ENCODE measurements at regions not wholly inside any gene's neighbourhood (a gene's known extent, or its start where the extent isn't known, plus 50 kb on each side); places are given as distances from the start of the nearest gene placed in this dataset.
A peak's percentile ranks its signal among the peaks of the same experiment; 100 is the strongest.

- DNase-seq (ENCODE audit: low read depth): no peak
These were observed 125.0 kb upstream of the MEF2A start for GRCh38 chr15:99440551-99441443.

- no peak for DNase-seq (ENCODE audit: low read depth)
These were observed 124.4 kb upstream of the MEF2A start for GRCh38 chr15:99441444-99441800.

- no peak for DNase-seq (ENCODE audit: low read depth)
These were observed 123.9 kb upstream of the MEF2A start for GRCh38 chr15:99441871-99442251.

- peak; percentile 73 for DNase-seq (ENCODE audit: low read depth)
These were observed 123.4 kb upstream of the MEF2A start for GRCh38 chr15:99442252-99442897.

DNA sequence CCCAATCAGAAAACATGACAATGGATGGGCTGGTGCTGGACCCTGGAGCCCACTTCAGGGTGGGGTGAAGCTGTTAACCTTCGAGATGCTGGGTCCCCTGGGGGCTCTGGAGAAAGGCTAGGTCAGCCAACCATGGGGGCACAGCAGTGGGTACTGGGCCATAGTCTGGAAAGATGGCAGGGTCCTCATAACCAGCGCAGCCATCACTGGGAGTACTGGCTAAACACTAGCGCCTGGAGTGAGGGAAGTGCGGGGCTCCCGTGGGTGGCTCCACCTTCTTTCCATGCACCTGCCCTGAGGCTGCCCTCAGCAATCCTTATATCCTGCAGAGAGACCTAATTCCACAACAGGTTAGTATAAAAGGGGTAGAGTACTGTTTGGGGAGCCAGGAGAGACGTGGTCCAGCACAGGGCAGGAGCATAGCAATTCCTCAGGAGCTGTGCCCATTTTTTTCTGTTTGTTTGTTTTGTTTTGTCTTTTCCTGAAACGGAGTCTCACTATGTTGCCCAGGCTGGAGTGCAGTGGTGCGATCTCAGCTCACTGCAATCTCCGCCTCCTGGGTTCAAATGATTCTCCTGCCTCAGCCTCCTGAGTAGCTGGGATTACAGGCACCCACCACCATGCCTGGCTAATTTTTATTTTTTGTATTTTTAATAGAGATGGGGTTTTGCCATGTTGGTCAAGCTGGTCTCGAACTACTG, 122.6 kb upstream of the MEF2A start:
- no peak for DNase-seq (ENCODE audit: low read depth)

DNA sequence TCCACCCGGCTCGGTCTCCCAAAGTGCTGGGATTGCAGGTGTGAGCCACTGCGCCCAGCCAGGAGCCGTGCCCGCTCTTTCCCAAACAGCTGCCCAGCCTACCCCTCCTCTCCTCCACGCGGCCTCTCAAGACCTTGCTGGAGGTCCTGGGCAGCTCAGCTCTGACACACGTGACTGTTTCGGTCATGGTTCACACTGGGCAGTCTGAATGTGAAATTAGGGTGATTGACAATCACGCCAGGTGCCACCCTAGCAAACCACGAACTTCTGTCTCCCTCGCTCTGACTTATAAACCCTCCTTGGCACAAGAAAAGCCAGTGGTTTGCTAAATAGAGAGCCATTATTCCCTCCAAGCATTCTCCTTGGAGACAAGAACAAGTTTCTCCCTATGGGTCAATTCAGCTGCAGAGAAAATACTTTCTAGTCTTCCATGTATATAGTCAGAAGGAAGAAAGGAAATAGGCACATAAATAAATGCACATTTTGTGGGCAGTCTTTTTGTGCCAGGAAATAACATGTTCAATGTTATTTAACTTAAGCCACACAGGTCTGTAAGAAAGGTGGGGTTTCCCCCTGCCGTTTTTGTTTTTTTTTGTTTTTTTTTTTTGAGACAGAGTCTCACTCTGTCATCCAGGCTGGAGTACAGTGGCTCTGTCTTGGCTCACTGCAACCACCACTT, 121.9 kb upstream of the MEF2A start:
- no peak for DNase-seq (ENCODE audit: low read depth)

GRCh38 chr15:99445272-99445850, 120.4 kb upstream of the MEF2A start:
- DNase-seq (ENCODE audit: low read depth): no peak

DNA sequence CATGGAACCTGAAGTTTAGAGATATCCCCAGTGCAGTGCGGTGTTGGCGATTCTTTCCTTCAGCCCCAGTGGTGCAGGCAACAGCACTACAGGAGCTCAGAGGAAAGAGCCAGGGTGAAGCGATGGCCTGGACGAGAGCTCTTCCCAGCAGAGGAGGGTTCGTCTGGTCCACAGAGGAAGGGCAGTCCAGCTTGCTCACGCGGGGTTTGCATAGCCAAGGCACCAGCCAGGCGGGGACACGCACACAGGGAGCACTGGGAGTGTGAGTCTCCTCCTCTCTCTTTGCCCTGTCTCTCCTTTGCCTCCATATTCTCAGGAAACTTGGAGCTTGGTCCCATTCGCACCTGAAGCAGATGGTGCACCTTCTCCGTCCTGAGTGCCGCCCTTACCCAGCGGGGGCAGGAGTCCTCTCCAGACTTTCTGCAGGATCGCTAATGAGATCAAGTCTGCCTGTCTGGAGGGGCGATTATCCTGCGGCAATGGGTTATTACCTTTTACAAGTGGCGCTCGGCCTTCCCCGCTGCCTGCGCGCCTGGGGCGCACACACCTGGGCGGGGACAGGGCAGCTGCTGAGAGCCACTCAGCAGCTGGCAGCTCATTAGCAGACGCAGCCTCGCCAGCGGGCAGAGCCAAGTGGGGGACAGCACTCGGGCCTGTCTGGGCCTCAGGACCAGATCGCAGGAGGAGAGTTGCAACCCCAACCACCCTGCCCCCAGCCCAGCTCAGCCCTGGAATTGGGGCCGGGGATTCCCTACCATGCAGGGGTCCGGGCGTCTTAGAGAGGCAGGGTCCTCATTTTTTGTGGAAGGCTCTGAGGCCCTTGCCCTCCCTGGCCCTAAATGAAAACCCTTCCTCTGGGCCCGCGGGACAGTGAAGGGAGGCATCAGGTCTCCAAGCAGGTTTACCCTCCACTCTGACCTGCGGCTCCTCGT, 119.0 kb upstream of the MEF2A start:
- DNase-seq (ENCODE audit: low read depth): no peak

- DNase-seq (ENCODE audit: low read depth): no peak
These were observed 118.0 kb upstream of the MEF2A start for GRCh38 chr15:99447497-99448371.

GRCh38 chr15:99449514-99449913, 116.3 kb upstream of the MEF2A start:
- peak; percentile 15 for DNase-seq (ENCODE audit: low read depth)

DNA sequence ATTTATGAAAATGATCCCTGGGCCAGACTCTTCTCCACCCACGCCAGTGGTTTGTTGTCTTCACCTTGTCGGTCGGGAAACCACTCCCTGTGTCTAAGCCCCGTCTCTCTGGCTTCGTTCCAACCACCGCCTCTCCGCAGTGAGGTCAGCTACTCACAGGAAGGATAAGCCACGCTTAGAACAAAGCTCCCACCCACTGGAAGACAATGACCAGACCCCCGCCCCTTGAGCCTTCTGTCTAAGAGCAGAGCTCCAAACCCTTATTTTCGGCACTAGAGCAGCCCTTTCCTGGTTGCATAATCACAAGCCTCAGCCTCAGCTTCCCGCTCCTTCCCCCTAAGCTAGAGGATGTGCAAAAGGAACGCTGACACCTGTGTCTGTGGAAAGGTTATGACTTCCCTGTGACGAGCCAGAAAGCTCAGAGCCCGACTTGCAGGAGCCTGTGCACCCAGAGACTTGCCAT, 114.9 kb upstream of the MEF2A start:
- DNase-seq (ENCODE audit: low read depth): no peak

DNA sequence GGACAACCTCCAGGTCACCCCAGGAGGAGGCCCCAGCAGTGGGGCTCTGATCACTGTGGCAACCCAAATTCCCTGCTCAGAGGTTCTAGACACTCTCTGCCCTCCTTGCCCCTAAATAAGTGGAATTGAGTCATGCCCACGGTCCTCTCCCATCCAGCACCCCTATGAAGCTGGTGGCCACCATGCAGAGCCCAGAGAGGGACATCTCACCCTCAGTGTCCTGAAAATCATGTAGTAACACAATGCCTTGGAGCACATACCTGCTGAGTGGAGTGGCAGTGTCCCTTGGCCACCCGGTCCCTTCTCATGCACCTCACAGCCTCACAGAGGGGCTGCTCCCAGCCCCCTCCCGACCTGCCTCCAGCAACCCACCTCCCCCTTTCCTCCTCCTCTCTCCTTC, 114.3 kb upstream of the MEF2A start:
- no peak for DNase-seq (ENCODE audit: low read depth)

DNA sequence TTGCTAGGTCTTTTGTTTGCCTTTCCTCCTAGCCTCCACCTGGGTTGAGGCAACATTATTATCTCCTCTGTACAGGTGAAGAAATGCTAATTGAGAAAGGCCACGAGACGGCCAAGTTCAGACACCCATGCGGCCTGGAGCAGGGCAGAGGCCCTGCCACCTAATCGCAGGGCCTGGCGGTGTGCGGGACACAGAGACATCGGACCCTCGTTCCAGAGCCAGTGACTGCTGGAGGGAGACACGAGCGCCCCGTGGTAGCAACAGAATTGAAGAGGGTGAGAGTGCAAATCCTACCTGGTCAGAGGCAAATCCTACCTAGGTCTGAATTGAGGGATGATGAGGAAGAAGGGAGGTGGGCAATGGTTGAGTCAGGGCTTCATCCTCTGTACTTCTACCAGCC, 113.8 kb upstream of the MEF2A start:
- DNase-seq (ENCODE audit: low read depth): no peak

- no peak for DNase-seq (ENCODE audit: low read depth)
These were observed 112.8 kb upstream of the MEF2A start for GRCh38 chr15:99452728-99453636.

DNA sequence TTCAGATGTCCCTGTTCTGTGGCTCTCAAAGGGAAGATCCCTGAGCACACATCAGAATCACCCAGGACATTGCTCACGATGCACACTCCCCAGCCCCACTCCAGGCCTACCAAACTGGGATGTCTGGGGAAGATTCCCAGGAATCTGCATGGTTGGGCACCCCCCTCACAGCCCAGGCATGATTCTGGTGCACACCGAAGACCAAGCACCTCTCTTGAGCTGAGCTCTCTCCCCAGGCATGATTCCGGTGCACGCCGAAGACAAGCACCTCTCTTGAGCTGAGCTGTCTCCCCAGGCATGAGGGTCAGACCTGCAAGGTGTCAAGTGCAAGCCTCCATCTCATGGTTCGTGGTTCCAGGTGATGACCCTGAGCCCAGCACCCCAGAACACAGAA, 112.2 kb upstream of the MEF2A start:
- no peak for DNase-seq (ENCODE audit: low read depth)

- DNase-seq (ENCODE audit: low read depth): no peak
These were observed 111.5 kb upstream of the MEF2A start for GRCh38 chr15:99454107-99454809.

DNA sequence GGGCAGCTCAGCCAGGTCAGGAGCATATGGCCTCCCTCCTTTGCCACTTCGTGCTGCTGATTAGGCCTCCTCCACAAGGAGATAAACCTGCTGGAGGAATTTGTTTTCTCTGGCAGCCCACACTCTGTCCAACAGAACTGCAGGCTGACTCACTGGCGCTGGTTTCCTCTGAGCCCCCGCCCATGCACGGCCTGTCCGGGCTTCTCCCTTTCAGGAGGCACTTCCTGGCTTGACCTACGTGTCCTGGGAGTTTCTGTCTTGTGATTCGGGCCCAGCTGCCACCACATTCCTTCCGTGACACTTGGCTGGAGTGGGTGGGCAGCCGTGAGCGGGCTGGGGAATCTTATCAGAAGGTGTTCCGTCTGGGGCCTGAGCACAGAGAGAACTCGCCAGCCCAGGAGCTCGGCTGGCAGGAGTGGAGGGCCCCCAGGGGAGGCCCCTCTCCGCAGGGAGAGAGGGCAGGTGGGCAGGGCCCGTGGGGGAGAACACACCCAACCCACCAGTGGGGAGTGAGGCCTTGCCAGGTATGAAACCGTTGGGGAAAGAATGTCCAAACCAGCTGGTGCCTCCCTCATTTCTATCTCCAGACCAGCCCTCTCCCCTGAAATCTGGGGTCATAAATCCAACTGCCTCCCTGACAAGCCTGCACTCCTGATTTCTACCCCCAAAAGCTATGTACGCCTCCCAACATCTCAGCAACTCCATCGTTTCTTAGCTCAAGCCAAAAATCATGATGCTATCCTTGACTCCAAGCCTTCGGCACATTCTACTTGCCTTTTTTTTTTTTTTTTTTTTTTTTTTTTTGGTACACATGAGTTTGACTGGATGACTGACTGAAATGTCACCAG, 110.6 kb upstream of the MEF2A start:
- DNase-seq (ENCODE audit: low read depth): peak; percentile 84

All from HS-5 (cell line).